ENCODE measurements at regions not wholly inside any gene's neighbourhood (a gene's known extent, or its start where the extent isn't known, plus 50 kb on each side); places are given as distances from the start of the nearest gene placed in this dataset.

GRCh38 chr11:35868491-35868890 lies 75.4 kb upstream of the LDLRAD3 start:
- no peak for DNase-seq

GRCh38 chr11:35873721-35874120 lies 70.1 kb upstream of the LDLRAD3 start:
- no peak for DNase-seq

- DNase-seq, result no peak
Measured at GRCh38 chr11:35874751-35875450, 69.0 kb upstream of the LDLRAD3 start.

DNA sequence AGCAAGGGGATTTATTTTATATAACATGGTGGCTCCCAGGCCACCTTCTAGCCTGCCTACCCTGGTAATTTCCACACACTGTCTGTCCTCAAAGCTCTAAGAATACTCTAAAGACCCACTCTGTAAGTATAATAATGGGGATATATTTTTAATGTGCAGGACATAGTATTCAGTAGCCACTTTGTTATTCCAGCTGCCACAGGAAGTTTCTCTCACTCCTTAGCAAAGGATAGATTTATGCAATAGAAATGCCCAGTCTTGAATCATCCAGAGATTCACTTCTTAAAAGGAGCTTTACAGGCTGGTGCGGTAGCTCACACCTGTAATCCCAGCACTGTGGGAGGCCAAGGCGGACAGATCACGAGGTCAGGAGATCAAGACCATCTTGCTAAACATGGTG lies 68.4 kb upstream of the LDLRAD3 start:
- DNase-seq, result no peak

DNA sequence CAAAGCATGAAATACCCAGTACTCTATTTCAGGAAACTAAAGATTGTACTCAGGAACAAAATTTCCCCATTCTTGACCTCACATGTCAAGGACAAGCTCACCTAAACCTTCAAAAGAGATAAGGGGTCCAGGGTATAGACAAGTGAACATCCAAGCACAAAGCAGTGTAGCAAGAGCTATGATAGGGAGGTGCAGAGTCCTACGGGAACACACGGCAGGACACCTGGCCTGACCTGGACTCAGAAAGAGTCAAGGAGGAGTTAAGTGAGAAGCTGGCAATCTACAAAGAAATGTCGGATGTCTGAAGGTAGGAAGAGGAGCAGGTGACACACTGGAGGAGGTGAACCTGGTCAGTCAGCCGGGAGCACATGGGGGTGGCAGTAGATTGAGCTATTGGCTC lies 67.1 kb upstream of the LDLRAD3 start:
- DNase-seq, result no peak

DNA sequence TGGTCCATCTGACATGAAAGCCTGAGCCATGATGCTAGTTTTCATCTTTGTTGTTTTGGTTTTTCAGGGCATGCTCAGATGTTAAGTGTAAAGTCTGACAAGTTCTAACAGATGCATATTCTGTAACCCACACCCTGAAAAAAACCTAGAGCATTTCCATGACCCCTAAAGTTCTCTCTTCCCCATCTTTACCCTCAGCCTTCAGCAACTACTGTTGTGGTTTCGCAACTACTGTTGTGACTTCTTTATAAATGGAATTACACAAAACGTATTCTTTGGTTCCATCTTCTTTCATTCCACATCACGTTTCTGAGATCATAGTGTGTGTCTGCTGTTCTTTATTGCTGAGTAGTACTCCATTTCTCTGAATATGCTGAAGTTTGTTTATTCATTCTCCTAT lies 65.1 kb upstream of the LDLRAD3 start:
- DNase-seq, result peak; percentile 5 to 55 (median 27)

GRCh38 chr11:35879361-35879760 lies 64.5 kb upstream of the LDLRAD3 start:
- DNase-seq, result no peak

- DNase-seq, result no peak
Measured at GRCh38 chr11:35886759-35887158, 57.1 kb upstream of the LDLRAD3 start.

DNA sequence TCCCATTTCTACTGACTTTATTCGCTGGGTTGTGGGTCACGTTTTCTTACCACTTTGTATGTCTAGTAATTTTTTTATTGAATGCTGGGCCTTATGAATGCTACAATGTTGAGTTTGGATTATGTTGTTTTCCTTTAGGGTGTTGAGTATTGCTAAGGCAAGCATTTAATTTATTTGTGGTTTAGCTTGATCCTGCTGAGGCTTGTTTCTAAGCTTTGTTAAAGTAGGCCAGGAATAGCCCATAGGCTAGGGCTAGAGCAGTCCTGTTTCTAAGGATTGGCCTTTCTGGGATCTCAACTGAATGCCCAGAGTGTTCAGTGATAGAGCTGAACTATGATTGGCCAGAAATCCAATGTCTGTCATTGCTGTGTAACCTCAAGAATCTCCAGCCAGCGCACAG lies 56.1 kb upstream of the LDLRAD3 start:
- no peak for DNase-seq

DNA sequence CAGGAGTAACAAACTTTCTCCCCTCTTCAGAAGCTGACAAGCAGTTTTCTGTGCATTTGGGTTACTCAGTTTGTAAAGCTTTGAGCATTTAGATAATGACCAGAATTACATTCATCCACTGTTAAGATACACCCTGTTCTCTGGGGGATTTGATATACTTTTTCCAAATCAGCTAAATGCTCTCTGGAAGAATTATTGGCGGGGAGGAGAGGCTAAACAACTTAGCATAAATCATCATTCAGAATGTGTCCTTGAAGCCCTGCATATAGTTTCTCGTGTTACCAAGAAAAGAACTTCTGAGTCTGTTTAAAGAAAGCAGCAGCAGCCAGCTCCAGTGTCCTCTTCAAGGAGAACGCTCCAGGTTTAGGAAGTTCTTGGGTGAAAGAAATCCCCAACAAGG lies 54.9 kb upstream of the LDLRAD3 start:
- no peak for DNase-seq

- no peak for DNase-seq
Measured at GRCh38 chr11:35891096-35891495, 52.8 kb upstream of the LDLRAD3 start.

- no peak for DNase-seq
Measured at GRCh38 chr11:35892166-35892565, 51.7 kb upstream of the LDLRAD3 start.

DNA sequence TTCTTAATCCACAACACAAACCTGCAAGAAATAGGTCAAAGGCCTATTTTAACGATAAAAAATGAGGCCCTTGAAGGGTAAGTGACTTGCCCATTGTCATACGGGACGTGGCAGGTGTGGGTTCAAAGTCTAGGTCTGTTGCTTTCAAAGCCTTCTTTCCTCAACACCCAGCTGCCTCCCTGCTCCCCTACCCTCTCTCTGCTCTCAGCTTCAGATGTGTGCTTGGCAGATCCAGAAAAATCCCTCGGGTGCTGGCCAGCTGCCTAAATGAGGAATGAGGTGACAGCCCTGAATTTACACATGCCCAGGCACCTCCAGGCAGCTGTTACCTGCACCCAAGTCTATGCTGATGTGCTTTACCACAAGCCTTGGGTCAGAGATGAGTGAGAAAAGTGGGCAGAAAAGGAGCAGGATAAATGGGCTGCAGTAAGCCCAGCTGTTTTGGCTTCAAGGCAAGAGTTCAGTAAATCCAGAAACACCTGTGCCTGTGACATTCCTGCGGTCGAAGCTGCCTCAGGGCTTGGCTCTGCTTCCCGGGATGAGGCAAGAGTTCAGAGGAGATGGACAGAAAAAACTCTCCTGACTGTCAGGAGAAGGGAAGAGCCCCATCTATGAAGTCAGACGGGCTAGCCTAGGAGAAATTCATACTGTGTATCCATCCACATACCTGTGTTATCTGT lies 49.9 kb upstream of the LDLRAD3 start:
- DNase-seq, result no peak

All from suppressor macrophage (primary cell).